Cerebellar cortex (tissue), 1 donor: ENCODE measurements at regions not wholly inside any gene's neighbourhood (a gene's known extent, or its start where the extent isn't known, plus 50 kb on each side); places are given as distances from the start of the nearest gene placed in this dataset.

Experiments
- DNase-seq: peaks from one replicate; pipeline ENCODE4 v3.0.0-alpha.2; 2015; ENCODE audit warnings: low spot score

DNA sequence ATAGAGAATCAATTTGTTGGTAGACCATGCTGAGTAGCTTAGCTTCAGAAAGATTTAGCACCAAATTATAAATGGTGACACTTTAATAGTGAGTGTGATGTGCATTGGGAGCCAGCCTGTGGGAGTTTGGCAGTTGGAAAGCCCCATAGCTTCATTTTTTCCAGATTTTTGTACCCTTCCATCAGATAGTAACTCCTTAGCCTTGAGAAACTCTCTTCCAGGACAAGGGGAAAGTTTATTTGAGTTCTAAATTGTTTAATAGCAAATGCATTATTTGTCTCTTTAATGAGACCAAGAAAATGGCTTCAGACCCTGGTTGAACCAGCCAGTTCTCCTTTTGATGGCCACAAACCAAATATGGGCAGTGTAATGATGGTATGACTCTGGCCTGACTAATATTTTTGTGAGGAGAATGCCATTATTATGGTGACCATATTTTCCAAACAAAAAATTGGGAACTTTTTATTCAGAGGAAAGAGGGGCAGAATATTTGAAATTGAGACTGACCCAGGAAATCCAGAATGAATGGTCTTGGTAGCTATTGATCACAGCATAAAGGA, 49.8 kb downstream of the PLCE1 start:
- no peak for DNase-seq

GRCh38 chr10:94046098-94046497, 52.4 kb downstream of the PLCE1 start:
- no peak for DNase-seq

DNA sequence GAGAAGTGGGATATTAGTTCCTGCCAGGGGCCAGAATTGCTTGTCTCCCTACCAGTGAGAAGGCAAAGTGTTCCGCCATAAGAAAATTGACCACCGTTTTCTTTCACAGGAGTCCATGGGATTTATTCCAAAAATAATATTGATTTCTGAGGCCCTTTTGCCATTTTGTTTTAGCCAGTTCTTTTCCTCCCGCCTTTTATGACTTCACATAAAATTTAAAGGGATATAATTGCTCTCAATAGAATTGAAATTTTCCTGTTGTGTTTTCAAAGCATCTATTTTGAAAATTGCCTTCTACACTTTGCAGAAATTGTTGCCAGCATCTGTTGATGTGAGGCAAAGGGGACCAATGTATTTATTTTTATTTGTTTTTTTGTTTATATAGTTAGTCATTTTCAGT, 53.6 kb downstream of the PLCE1 start:
- DNase-seq = no peak

GRCh38 chr10:94049911-94050310, 56.2 kb downstream of the PLCE1 start:
- no peak for DNase-seq

GRCh38 chr10:94052281-94052680, 58.5 kb downstream of the PLCE1 start:
- DNase-seq = no peak

GRCh38 chr10:94052866-94053791, 59.4 kb downstream of the PLCE1 start:
- peak; percentile 2 for DNase-seq

GRCh38 chr10:94059178-94059883, 65.6 kb downstream of the PLCE1 start:
- no peak for DNase-seq

GRCh38 chr10:94061026-94061425, 67.3 kb downstream of the PLCE1 start:
- no peak for DNase-seq

DNA sequence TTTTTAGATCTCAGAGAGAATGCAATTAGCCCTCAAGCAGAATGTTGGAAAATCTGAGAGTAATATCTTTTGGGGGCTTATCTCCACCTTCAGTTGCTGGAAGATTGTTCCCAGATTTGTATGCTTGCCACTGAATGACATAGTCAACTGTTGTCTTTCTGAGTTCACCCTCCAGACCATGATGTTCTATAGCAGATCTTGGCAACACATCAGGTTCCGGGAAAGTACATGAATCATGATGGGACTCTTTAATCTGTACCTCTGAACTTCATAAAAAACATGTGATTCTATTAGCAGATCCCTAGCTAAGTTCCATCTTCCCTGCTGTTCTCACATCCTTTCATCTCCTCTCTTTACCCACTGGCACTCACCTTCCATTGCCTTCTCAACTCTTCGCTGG, 68.9 kb downstream of the PLCE1 start:
- no peak for DNase-seq

- no peak for DNase-seq
Measured at GRCh38 chr10:94065362-94065761, 71.6 kb downstream of the PLCE1 start.

DNA sequence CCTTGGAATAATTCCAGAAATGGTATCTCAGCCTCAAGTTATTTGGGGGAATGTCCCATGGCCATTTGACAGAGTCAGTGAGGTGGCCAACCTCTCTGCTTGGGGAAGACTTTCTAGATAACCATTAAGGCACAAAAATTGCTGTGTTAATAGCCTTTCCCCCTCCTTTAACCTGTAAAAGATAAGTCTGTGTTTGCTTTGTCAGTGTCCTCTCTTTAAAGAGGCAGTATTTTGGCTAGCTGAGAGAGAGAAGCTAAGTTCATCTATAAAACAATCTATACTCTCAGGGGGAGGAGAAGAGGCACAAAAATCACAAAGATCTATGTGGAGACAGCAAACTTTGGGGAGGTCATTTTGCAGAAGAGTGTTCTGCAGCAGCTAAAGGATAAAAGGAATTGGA, 72.1 kb downstream of the PLCE1 start:
- no peak for DNase-seq

GRCh38 chr10:94066411-94066810, 72.7 kb downstream of the PLCE1 start:
- DNase-seq = no peak

DNA sequence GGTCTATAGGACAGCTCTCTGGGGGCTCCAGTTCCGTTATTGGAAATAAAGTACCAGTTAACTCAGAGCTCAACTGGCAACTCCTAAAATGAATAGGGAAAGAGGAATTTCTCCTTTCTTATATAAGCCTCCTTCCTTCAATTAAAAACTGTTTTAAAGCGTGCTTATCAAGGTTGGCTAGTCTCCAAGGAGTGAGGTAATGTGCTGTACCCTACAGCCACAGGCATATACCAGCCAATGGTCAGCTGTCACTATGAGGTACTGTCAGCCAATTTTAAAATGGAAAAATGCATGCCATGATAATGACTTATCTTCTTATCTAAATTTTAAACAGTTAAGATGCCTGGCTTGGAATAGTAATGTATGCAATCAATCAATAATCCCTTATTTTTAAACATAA, 76.2 kb downstream of the PLCE1 start:
- DNase-seq = no peak

GRCh38 chr10:94074462-94074861, 80.7 kb downstream of the PLCE1 start:
- DNase-seq = no peak

- DNase-seq = no peak
Measured at GRCh38 chr10:94075506-94075905, 81.8 kb downstream of the PLCE1 start.

- peak; percentile 14 for DNase-seq
Measured at GRCh38 chr10:94076325-94076841, 82.7 kb downstream of the PLCE1 start.

DNA sequence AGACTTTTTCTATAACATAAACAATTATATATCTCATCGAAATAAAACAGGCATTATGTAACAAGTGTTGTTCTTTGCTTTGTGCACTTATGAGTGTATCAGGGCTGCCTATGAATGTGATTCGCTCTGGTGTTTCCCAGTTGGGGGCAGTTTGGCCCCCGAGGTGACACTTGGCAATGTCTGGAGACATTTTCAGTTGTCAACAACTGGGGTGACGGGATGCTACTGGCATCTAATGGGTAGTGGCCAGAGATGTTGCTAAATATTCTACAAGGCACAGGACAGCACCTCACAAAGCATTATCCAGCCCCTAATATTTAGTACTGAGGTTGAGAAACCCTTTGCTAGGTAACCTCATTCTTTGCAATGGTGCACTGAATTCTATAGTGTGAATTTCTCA, 83.3 kb downstream of the PLCE1 start:
- no peak for DNase-seq

DNA sequence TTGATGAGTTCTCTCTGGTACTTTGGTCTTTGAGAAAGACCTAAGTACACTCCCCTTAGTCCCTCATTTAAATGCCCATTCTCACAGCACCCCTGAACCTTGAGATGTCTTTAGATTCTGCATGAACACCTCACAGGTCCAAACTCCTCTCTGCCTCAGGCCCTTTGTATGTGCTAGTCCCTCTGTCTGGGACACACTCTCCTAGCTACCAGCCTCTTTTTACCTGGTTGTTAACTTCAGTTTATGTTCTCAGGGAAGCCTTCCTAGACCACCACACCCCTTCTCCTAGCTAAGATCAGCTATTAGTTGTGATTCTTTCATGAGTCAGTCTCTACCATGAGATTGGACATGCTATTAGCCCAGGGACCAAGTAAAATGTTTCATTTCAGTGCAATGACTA, 86.4 kb downstream of the PLCE1 start:
- DNase-seq = no peak

DNA sequence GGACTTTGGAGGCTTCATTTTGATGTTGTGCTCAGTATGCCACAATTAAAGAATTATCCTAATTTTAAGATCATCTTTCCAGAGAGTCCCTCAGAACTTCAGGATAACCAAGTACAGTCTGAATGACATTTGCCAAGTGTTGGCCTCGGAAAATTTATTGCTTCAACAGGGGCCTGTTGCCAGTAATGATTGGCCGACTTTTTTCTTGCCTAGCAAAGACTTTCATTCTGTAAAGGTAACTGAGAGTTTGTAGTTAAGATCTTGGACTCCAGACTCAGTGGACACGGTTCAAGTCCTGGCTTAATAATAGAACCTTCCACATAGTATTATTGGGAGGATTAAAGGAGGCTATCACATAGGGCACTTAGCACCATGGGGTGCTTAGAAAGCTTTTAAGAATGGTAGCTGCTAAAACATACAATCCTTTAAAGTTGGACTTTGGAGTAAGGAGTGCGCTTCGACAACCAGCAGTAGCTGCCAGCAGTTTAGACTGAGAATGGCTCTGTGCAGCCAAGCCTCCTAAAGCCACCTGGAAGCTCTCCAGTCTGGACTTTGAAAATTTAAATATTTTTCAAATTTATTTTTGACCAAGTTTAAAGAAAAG, 90.0 kb downstream of the PLCE1 start:
- no peak for DNase-seq

DNA sequence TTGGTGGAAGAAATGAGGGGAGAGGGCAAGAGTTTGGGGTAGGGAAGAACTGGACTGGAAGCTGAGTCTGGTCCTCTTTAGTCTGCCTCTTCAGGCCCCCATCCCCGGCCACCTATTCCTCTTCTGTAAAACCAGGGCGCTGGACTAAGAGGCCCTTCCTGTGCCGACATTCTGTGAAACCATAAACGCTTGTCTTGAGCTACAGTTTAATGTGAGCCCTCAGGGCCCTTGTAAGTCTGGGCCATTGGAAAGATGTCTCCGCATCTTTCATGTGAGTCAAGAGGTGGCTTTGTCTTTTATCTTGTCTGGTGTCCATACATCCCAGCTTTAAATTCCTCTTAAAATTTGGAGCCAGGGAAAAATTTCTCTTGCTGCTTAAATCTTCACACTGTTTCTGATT, 90.6 kb downstream of the PLCE1 start:
- no peak for DNase-seq

DNA sequence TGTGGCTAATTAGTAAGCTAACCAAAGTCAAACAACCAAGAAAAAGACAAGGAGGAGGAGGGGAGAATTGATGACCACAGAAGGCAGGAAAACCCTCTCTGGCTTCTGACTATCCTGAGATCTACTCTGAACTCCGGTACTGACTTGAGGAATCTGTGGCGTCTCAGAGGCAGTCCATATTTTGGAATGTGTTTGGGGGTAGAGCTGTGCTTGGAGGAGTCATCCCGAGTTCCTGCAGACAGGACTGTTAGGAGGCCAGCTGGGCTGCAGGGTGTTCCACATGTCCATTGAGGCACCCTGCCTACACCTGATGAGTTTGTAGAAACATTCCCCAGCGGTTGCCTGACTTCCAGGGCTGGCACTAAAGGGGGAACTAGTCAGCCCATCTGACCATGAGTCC, 91.6 kb downstream of the PLCE1 start:
- DNase-seq = no peak

DNA sequence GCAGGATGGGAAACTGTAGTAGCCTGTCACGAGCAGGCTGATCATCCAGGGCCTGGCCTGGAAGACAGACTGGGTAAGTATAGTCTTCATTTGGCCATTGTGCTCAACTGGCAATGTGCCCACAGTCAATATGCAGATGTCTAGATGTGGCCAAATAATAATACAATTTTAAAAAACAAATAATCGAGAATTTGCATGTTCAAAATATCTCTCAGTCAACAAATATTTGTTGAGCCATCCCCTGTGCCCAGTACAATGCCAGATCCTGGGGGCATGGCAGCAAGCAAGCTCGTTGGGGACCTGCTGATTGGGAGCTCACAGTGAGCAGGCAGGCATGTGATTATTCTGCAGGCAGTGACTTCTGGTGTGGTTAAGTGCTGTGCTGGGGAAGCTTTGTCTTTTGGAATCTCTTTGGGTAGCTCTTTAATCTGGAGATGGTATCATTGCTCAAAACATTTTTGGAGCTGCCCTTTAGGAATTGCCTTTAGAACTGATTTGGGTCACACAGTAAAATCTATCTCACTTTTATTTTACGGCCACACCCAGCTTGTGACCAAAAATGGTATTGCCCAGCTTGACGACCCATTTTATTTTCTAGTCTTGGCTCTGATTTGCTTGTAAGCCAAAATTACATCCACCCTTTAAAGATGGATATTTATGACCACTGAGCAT, 92.2 kb downstream of the PLCE1 start:
- no peak for DNase-seq
